Neural progenitor cell (in vitro differentiated cells): ENCODE measurements at regions not wholly inside any gene's neighbourhood (a gene's known extent, or its start where the extent isn't known, plus 50 kb on each side); places are given as distances from the start of the nearest gene placed in this dataset.

ENCODE experiments used
- DNase-seq: peaks from one replicate; pipeline ENCODE4 v3.0.0-alpha.2; 2016; ENCODE audit warnings: low spot score
- H2AFZ ChIP-seq: fragments of 200-600 bp; sonication (generic); replicated peaks from 2 replicates; pipeline ENCODE4 v1.6.1; 2016; ENCODE audit warnings: antibody characterized with exemption
- H3F3A ChIP-seq: fragments of 200-600 bp; sonication (generic); 2 replicates; pipeline ENCODE4 v1.6.1; 2016; ENCODE audit warnings: antibody characterized with exemption, low read depth
- H3K27ac ChIP-seq: fragments of 200-600 bp; sonication (generic); 2 replicates; pipeline ENCODE4 v1.5.1; 2016; ENCODE audit warnings: mild to moderate bottlenecking
- H3K27me3 ChIP-seq: fragments of 200-600 bp; sonication (generic); 2 replicates; pipeline ENCODE4 v1.6.1; 2016; ENCODE audit warnings: mild to moderate bottlenecking, moderate library complexity
- H3K36me3 ChIP-seq: fragments of 200-600 bp; sonication (generic); 2 replicates; pipeline ENCODE4 v1.5.1; 2016
- H3K4me1 ChIP-seq: fragments of 200-600 bp; sonication (generic); 2 replicates; pipeline ENCODE4 v1.6.1; 2016; ENCODE audit warnings: mixed run types
- H3K4me2 ChIP-seq: fragments of 200-600 bp; sonication (generic); 2 replicates; pipeline ENCODE4 v1.6.1; 2016
- H3K4me3 ChIP-seq: fragments of 200-600 bp; sonication (generic); 2 replicates; pipeline ENCODE4 v1.5.1; 2016
- H3K79me2 ChIP-seq: fragments of 200-600 bp; sonication (generic); 2 replicates; pipeline ENCODE4 v1.6.1; 2016; ENCODE audit warnings: low read depth
- H3K9ac ChIP-seq: fragments of 200-600 bp; sonication (generic); 2 replicates; pipeline ENCODE4 v1.6.1; 2016
- H3K9me3 ChIP-seq: fragments of 200-600 bp; sonication (generic); 2 replicates; pipeline ENCODE4 v1.5.1; 2016; ENCODE audit warnings: low read depth
- H4K20me1 ChIP-seq: fragments of 200-600 bp; sonication (generic); 2 replicates; pipeline ENCODE4 v1.6.1; 2016; ENCODE audit warnings: low read depth
- H3K27ac Mint-ChIP-seq: 3 replicates; pipeline ENCODE4 v1.8.0; 2021; ENCODE audit warnings: mixed read lengths
- H3K27me3 Mint-ChIP-seq: 2 replicates; pipeline ENCODE4 v1.8.0; 2022; ENCODE audit warnings: low read depth, mild to moderate bottlenecking, inconsistent platforms, moderate library complexity, mixed read lengths; ENCODE audit not compliant: insufficient read depth
- H3K36me3 Mint-ChIP-seq: 3 replicates; pipeline ENCODE4 v1.8.0; 2021; ENCODE audit warnings: mixed read lengths
- H3K4me1 Mint-ChIP-seq: 3 replicates; pipeline ENCODE4 v1.8.0; 2021; ENCODE audit warnings: mixed read lengths
- H3K4me3 Mint-ChIP-seq: 3 replicates; pipeline ENCODE4 v1.8.0; 2021; ENCODE audit warnings: mild to moderate bottlenecking, moderate library complexity, mixed read lengths
- H3K9me3 Mint-ChIP-seq: 3 replicates; pipeline ENCODE4 v1.8.0; 2020; ENCODE audit warnings: mixed read lengths
- EZH2 ChIP-seq: fragments of 200-600 bp; sonication (generic); IDR thresholded peaks from 2 replicates; pipeline ENCODE4 v1.6.1; 2017; ENCODE audit warnings: antibody characterized with exemption, mild to moderate bottlenecking, moderate library complexity
- EZH2phosphoT487 ChIP-seq: fragments of 200-600 bp; sonication (generic); IDR thresholded peaks from 2 replicates; pipeline ENCODE4 v1.6.1; 2017; ENCODE audit warnings: antibody characterized with exemption
- TF ChIP-seq, protein P1 (sequence below): fragments of 200-600 bp; sonication (generic); IDR thresholded peaks from 2 replicates; pipeline ENCODE4 v1.5.1; 2017; ENCODE audit warnings: antibody characterized with exemption, mild to moderate bottlenecking

DNA sequence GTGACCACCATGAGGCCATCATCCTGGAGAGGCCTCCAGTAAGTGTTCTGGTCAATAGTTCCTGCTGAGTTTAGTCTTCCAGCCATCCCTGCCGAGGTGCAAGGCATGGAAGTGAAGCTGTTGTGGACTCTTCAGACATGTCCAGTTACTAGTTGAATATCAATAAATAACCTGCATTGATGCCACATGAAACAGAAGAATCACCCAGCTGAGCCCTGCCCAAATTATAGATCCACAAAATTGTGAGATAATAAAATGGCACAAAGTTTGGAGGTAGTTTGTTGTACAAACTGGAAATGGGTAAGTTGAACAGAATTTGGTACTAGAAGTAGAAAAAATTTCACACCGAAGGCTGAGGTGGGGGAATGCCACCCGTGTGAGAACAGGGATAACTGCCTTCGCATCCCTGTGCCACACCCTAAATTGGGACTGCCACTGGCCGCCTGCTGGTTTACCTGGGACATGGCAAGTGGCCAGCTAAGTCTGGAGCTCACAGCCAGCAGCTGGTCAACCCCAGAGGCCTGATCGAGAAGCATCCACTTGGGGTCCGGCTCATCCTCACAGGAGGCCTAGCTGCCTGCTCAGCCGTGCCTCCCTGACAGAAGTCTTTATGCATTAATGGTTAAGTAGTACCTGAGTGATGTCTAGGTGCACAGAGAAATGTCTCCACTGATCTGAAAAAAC, 184.5 kb downstream of the SPRY1 start:
- Histone ChIP-seq H2AFZ (no peak overlapping the region), H3K27ac (no peak overlapping the region), H4K20me1 (no peaks in the 10 kb centered on the region), H3K4me2 (no peak overlapping the region), H3K9ac (no peak overlapping the region), H3K4me1 (peaks cover 6% of the 10 kb centered on the region), H3F3A (no peaks in the 10 kb centered on the region), H3K79me2 (no peaks in the 10 kb centered on the region), H3K4me3 (no peak overlapping the region), H3K9me3 (no peaks in the 10 kb centered on the region), H3K36me3 (no peaks in the 10 kb centered on the region), H3K27me3 (no peaks in the 10 kb centered on the region)
- peaks cover 10% of the 10 kb centered on the region for H3K36me3 Mint-ChIP-seq
- no peak for DNase-seq
- peaks cover 18% of the 10 kb centered on the region for H3K9me3 Mint-ChIP-seq
- peaks cover 7% of the 10 kb centered on the region for H3K27me3 Mint-ChIP-seq
- TF ChIP-seq EZH2phosphoT487 (no peak), EZH2 (no peak)
- TF ChIP-seq, protein P1, sequence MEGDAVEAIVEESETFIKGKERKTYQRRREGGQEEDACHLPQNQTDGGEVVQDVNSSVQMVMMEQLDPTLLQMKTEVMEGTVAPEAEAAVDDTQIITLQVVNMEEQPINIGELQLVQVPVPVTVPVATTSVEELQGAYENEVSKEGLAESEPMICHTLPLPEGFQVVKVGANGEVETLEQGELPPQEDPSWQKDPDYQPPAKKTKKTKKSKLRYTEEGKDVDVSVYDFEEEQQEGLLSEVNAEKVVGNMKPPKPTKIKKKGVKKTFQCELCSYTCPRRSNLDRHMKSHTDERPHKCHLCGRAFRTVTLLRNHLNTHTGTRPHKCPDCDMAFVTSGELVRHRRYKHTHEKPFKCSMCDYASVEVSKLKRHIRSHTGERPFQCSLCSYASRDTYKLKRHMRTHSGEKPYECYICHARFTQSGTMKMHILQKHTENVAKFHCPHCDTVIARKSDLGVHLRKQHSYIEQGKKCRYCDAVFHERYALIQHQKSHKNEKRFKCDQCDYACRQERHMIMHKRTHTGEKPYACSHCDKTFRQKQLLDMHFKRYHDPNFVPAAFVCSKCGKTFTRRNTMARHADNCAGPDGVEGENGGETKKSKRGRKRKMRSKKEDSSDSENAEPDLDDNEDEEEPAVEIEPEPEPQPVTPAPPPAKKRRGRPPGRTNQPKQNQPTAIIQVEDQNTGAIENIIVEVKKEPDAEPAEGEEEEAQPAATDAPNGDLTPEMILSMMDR = no peak
- H3K27ac Mint-ChIP-seq = no peak overlapping the region
- H3K4me1 Mint-ChIP-seq = peaks cover 12% of the 10 kb centered on the region
- no peak overlapping the region for H3K4me3 Mint-ChIP-seq

DNA sequence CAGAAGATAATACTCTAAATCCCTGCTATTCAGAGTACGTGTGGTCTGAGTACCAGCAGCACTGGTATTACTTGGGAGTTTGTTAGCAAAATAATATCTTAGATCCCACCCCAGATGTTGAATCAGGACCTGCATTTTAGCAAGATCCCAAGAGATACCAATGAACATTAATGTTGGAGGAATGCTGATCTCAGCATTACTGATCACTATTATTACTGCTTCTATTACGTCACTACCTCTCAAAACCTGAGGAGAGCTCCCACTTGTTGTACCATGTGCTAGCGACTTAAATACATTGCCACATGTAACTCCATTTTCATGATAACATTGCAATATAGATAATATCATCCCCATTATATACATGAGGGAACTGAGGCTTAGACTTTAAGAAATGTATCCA, 185.2 kb downstream of the SPRY1 start:
- TF ChIP-seq EZH2 (no peak), EZH2phosphoT487 (no peak)
- TF ChIP-seq, protein P1 = no peak
- Histone ChIP-seq H3K36me3 (no peaks in the 10 kb centered on the region), H3K9ac (no peak overlapping the region), H3K27me3 (no peaks in the 10 kb centered on the region), H3K27ac (no peak overlapping the region), H3F3A (no peaks in the 10 kb centered on the region), H3K4me1 (peaks cover 6% of the 10 kb centered on the region), H3K4me2 (no peak overlapping the region), H3K4me3 (no peak overlapping the region), H2AFZ (no peak overlapping the region), H4K20me1 (no peaks in the 10 kb centered on the region), H3K9me3 (no peaks in the 10 kb centered on the region), H3K79me2 (no peaks in the 10 kb centered on the region)
- Mint-ChIP-seq H3K27me3 (peaks cover 7% of the 10 kb centered on the region), H3K4me1 (peaks cover 7% of the 10 kb centered on the region), H3K4me3 (no peak overlapping the region), H3K9me3 (peaks cover 18% of the 10 kb centered on the region), H3K36me3 (peaks cover 10% of the 10 kb centered on the region), H3K27ac (no peak overlapping the region)
- no peak for DNase-seq

DNA sequence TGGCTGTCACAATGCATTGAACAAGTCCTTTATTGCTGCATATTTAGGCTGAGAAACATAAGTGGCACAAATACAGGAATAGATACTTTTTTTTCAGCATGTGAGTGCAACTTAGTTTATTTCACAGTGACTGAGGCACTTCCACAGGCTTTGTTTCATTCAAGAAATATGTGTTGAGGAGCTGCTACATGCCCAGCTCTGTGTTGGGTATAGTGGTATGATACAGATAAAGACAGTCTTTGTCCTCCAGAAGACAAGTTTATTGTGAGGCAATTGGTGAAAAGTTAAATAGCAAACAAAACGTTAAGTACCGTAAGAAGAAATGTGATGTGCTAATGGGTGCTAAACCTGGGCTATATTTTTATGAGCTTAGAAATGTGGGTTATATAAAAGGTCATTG, 186.4 kb downstream of the SPRY1 start:
- H3K27ac Mint-ChIP-seq = no peak overlapping the region
- Histone ChIP-seq H3K9ac (no peak overlapping the region), H3K9me3 (no peaks in the 10 kb centered on the region), H3K4me3 (no peak overlapping the region), H3K27ac (no peak overlapping the region), H3K4me2 (no peak overlapping the region), H3K36me3 (no peaks in the 10 kb centered on the region), H3K79me2 (no peaks in the 10 kb centered on the region), H3K4me1 (peaks cover 6% of the 10 kb centered on the region), H4K20me1 (no peaks in the 10 kb centered on the region), H2AFZ (no peak overlapping the region), H3F3A (no peaks in the 10 kb centered on the region), H3K27me3 (no peaks in the 10 kb centered on the region)
- DNase-seq = no peak
- peaks cover 6% of the 10 kb centered on the region for H3K27me3 Mint-ChIP-seq
- no peak for TF ChIP-seq EZH2phosphoT487
- no peak overlapping the region for H3K4me3 Mint-ChIP-seq
- peaks cover 10% of the 10 kb centered on the region for H3K36me3 Mint-ChIP-seq
- H3K4me1 Mint-ChIP-seq = peaks cover 11% of the 10 kb centered on the region
- peaks cover 18% of the 10 kb centered on the region for H3K9me3 Mint-ChIP-seq

DNA sequence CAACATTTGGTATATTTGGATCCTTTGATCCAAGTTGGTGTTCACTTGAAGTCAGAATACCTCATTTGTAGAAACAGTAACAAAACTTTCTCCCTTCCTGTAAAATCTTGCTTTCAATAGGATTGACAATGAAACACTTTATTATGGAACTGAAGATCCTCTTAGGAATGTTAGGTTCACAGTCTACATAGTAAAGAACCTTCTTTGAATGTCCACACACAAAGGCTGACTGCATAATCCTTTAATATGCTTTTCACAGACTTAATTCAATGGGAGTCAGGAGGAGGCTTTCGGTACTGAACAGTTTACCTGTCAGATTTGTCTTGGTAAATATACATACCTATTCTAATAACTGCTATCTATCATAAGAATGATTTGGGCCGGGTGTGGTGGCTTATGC, 188.5 kb downstream of the SPRY1 start:
- Mint-ChIP-seq H3K27ac (no peak overlapping the region), H3K4me3 (no peak overlapping the region), H3K9me3 (peaks cover 16% of the 10 kb centered on the region), H3K27me3 (peaks cover 4% of the 10 kb centered on the region), H3K4me1 (peaks cover 15% of the 10 kb centered on the region), H3K36me3 (peaks cover 13% of the 10 kb centered on the region)
- Histone ChIP-seq H3K4me1 (peaks cover 6% of the 10 kb centered on the region), H3K9me3 (no peaks in the 10 kb centered on the region), H3K4me3 (no peak overlapping the region), H2AFZ (no peak overlapping the region), H3K4me2 (peak overlapping the region; percentile 13), H4K20me1 (no peaks in the 10 kb centered on the region), H3K79me2 (no peaks in the 10 kb centered on the region), H3K27ac (no peak overlapping the region), H3K36me3 (no peaks in the 10 kb centered on the region), H3F3A (no peaks in the 10 kb centered on the region), H3K27me3 (no peaks in the 10 kb centered on the region), H3K9ac (no peak overlapping the region)
- TF ChIP-seq EZH2phosphoT487 (no peak), EZH2 (no peak)
- TF ChIP-seq, protein P1 = no peak
- DNase-seq = peak; percentile 41
